GM12878 (cell line): ENCODE measurements at regions not wholly inside any gene's neighbourhood (a gene's known extent, or its start where the extent isn't known, plus 50 kb on each side); places are given as distances from the start of the nearest gene placed in this dataset.

ENCODE experiments used
- ATAC-seq: fragments of 200-7000 bp; cut with Tn5 transposase; 3 replicates; pipeline ENCODE4 v1.9.1; 2020; ENCODE audit warnings: mild to moderate bottlenecking, moderate library complexity
- BruUV-seq: library from RNA; stranded (reverse); fragments of 400-500 nt; replicated peaks from 2 replicates; lab custom pipeline; 2021; lab: Mats Ljungman, UMichigan
- CTCF ChIA-PET: fragments of 300-600 bp; sonication (Branson Sonifier 250); formaldehyde crosslinking; extraction: SDS; loops from one replicate; lab custom pipeline; 2021; ENCODE audit warnings: inconsistent platforms; lab: Yijun Ruan, JAX
- POLR2A ChIA-PET: fragments of 350-600 bp; formaldehyde crosslinking; extraction: SDS; loops from one replicate; lab custom pipeline; 2021; ENCODE audit warnings: inconsistent platforms; lab: Charles Lee
- RAD21 ChIA-PET: fragments of 300-600 bp; sonication (Branson Sonifier 250); formaldehyde crosslinking; loops from one replicate; lab custom pipeline; 2023; ENCODE audit warnings: antibody characterized with exemption; ENCODE audit not compliant: unreplicated experiment; lab: Charles Lee
- SMC1A ChIA-PET: fragments of 300-600 bp; sonication (Branson Sonifier 250); formaldehyde crosslinking; loops from one replicate; lab custom pipeline; 2023; ENCODE audit not compliant: unreplicated experiment, uncharacterized antibody; lab: Charles Lee
- DNase-seq: peaks from one replicate; pipeline ENCODE4 v3.0.0-alpha.2; 2011; ENCODE audit warnings: low read depth, low spot score
- FAIRE-seq: peaks from 3 replicates; lab custom pipeline; 2011; peaks lifted over from hg19 to GRCh38; lab: Jason Lieb, UNC
- H2AFZ ChIP-seq: 2 replicates; pipeline ENCODE4 v1.6.0; 2011; ENCODE audit warnings: low read depth, low read length, control low read depth; ENCODE audit not compliant: control insufficient read depth
- H3K27ac ChIP-seq: 2 replicates; pipeline ENCODE4 v1.5.1; 2011; ENCODE audit warnings: control low read depth; ENCODE audit not compliant: control insufficient read depth, insufficient read depth
- H3K27me3 ChIP-seq, 2 experiments: replicated peaks in 1 of 2; 2 replicates each; pipeline versions ENCODE4 v1.6.0 to v1.6.1; 2011; ENCODE audit warnings: low read length in 1 of 2; ENCODE audit not compliant: control insufficient read depth in 2 of 2, insufficient read depth in 2 of 2
- H3K36me3 ChIP-seq, 2 experiments: 2 replicates each; pipeline ENCODE4 v1.5.1; 2011; ENCODE audit warnings: low read length in 1 of 2; ENCODE audit not compliant: control insufficient read depth in 2 of 2, insufficient read depth in 2 of 2
- H3K4me1 ChIP-seq: 2 replicates; pipeline ENCODE4 v1.6.1; 2011; ENCODE audit warnings: mild to moderate bottlenecking, low read length, moderate library complexity, mixed read lengths; ENCODE audit not compliant: control insufficient read depth, insufficient read depth
- H3K4me2 ChIP-seq: 2 replicates; pipeline ENCODE4 v1.6.0; 2011; ENCODE audit warnings: control low read depth; ENCODE audit not compliant: control insufficient read depth, insufficient read depth
- H3K4me3 ChIP-seq: fragments of 200-600 bp; sonication (generic); 2 replicates; pipeline ENCODE4 v1.5.1; 2016
- H3K79me2 ChIP-seq: 2 replicates; pipeline ENCODE4 v1.6.0; 2011; ENCODE audit warnings: low read length; ENCODE audit not compliant: control insufficient read depth, insufficient read depth
- H3K9ac ChIP-seq: 2 replicates; pipeline ENCODE4 v1.8.0; 2011; ENCODE audit warnings: low read length, control low read depth, mixed read lengths; ENCODE audit not compliant: control insufficient read depth, insufficient read depth
- H3K9me3 ChIP-seq: replicated peaks from 3 replicates; pipeline ENCODE4 v1.5.1; 2011; ENCODE audit warnings: mild to moderate bottlenecking, low read length; ENCODE audit not compliant: control insufficient read depth, insufficient read depth
- H4K20me1 ChIP-seq: 2 replicates; pipeline ENCODE4 v1.6.0; 2011; ENCODE audit not compliant: control insufficient read depth, insufficient read depth
- RCOR1 ChIP-seq: conservative IDR thresholded peaks from 2 replicates; pipeline ENCODE4 v1.6.1; 2012; ENCODE audit warnings: low read depth, low read length, improper control_type of control experiment
- ZNF24 ChIP-seq: fragments of 450-650 bp; IDR thresholded peaks from 2 replicates; pipeline ENCODE4 v1.6.1; 2017; ENCODE audit warnings: antibody characterized with exemption, mild to moderate bottlenecking
- WGBS: methylation state at CpG from one replicate; pipeline ENCODE4 v1.1.6; 2016; ENCODE audit warnings: low lambda C conversion rate; ENCODE audit not compliant: insufficient replicate concordance, insufficient coverage; ENCODE audit errors: missing lambda C conversion rate; 5-methylcytosine and 5-hydroxymethylcytosine counted together
- in situ Hi-C: fragments of 300-500 bp; cut with MboI; formaldehyde crosslinking; loops from 9 replicates; pipeline ENCODE4 v1.14.3; 2018; ENCODE audit warnings: mixed read lengths
- intact Hi-C: fragments of 100-400 bp; cut with micrococcal nuclease; formaldehyde crosslinking; loops from one replicate; pipeline ENCODE4 v1.14.2; 2022; ENCODE audit not compliant: unreplicated experiment
- TF ChIP-seq, protein P1 (sequence below), 3 experiments: IDR thresholded peaks in 2 of 3; conservative IDR thresholded peaks in 1 of 3; 2 replicates each; pipeline ENCODE4 v1.5.1; 2011; ENCODE audit warnings: low read depth in 3 of 3, low read length in 3 of 3, mild to moderate bottlenecking in 3 of 3, control low read depth in 2 of 3, moderate library complexity in 2 of 3, inconsistent platforms in 1 of 3, mixed read lengths in 1 of 3; ENCODE audit not compliant: control insufficient read depth in 2 of 3, insufficient read depth in 1 of 3; ENCODE audit errors: extremely low read depth in 1 of 3

DNA sequence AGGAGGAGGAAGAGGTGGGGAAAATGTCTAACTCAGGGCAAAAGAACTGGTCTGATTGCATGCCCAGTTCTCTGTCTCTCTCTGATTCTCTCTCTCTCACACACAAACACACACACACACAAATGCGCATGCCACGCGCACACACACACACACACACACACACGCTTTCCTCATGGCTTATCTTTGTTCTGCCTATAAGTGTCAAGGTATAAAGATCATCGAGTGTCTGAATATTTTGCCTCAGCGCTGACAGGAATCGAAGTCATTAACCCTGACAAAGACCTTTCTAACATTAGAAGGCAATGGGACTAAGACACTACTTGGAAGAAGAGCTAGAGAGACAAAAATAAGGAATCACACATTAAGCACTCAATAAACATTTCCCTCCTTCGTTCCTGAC, 497.1 kb upstream of the KLHL29 start:
- ChIA-PET CTCF (no interaction called here), POLR2A (no interaction called here), RAD21 (no interaction called here), SMC1A (no interaction called here)
- Histone ChIP-seq H3K9me3 (no peaks in the 10 kb centered on the region), H3K4me2 (no peak overlapping the region), H3K4me1 (no peaks in the 10 kb centered on the region), H3K79me2 (no peaks in the 10 kb centered on the region), H4K20me1 (no peaks in the 10 kb centered on the region), H3K27ac (no peak overlapping the region), H2AFZ (no peak overlapping the region), H3K36me3 (no peaks in the 10 kb centered on the region), H3K9ac (no peak overlapping the region), H3K4me3 (no peak overlapping the region), H3K27me3 (no peaks in the 10 kb centered on the region)
- in situ Hi-C loops (no loop called here), intact Hi-C loops (no loop called here)
- TF ChIP-seq RCOR1 = no peak
- ATAC-seq (no peak), FAIRE-seq (no peak), DNase-seq (no peak)
- no TSS peak for BruUV-seq
- WGBS = 40% methylated on average over 8 of the region's 8 CpGs

DNA sequence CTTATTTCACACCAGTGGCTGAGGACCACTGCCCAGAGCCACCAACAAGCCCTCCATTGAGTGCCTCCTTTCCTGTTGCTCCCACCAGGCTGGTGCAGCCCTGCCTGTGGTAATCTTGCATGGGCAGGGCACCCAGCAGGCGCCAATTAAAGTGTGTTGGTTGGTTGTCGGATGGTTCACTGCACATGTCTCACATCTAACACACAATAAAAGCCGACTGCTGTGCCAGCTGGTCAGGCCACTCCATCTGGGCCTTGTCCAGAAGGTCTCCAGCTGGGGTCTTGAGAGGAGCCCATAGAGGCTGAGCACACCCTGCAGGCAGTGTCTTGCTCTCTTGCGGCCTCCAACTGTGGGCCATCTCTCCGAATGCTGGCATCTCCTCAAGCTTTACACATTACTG, 494.8 kb upstream of the KLHL29 start:
- H2AFZ ChIP-seq = no peak overlapping the region
- POLR2A ChIA-PET = no interaction called here
- in situ Hi-C loops = no loop called here
- no peaks in the 10 kb centered on the region for H3K9me3 ChIP-seq
- no peaks in the 10 kb centered on the region for H4K20me1 ChIP-seq
- no peak for TF ChIP-seq ZNF24
- TF ChIP-seq, protein P1, sequence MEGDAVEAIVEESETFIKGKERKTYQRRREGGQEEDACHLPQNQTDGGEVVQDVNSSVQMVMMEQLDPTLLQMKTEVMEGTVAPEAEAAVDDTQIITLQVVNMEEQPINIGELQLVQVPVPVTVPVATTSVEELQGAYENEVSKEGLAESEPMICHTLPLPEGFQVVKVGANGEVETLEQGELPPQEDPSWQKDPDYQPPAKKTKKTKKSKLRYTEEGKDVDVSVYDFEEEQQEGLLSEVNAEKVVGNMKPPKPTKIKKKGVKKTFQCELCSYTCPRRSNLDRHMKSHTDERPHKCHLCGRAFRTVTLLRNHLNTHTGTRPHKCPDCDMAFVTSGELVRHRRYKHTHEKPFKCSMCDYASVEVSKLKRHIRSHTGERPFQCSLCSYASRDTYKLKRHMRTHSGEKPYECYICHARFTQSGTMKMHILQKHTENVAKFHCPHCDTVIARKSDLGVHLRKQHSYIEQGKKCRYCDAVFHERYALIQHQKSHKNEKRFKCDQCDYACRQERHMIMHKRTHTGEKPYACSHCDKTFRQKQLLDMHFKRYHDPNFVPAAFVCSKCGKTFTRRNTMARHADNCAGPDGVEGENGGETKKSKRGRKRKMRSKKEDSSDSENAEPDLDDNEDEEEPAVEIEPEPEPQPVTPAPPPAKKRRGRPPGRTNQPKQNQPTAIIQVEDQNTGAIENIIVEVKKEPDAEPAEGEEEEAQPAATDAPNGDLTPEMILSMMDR (IDR thresholded peaks at IDR 0.05 in 2 of 3, conservative IDR thresholded peaks at IDR 0.05 in 1 of 3; ENCODE audit: control insufficient read depth in 2 of 3, extremely low read depth in 1 of 3, insufficient read depth in 1 of 3, low read depth in 3 of 3, low read length in 3 of 3) = no peak
- H3K79me2 ChIP-seq = no peaks in the 10 kb centered on the region
- no peaks in the 10 kb centered on the region for H3K27me3 ChIP-seq
- SMC1A ChIA-PET = no interaction called here
- H3K27ac ChIP-seq = no peak overlapping the region
- DNase-seq (no peak), ATAC-seq (no peak), FAIRE-seq (no peak)
- BruUV-seq = no TSS peak
- RAD21 ChIA-PET = no interaction called here
- no peak overlapping the region for H3K9ac ChIP-seq
- no peak overlapping the region for H3K4me2 ChIP-seq
- CTCF ChIA-PET = interaction anchor here (0.7 to 0.8 kb wide), 2 partner anchors 13 to 1500 kb away, joined by 3 read pairs; no protein-coding TSS in a partner anchor
- intact Hi-C loops = no loop called here
- H3K36me3 ChIP-seq = no peaks in the 10 kb centered on the region
- H3K4me3 ChIP-seq = no peak overlapping the region
- no peaks in the 10 kb centered on the region for H3K4me1 ChIP-seq
- 27% methylated on average over 5 of the region's 5 CpGs for WGBS
